ENCODE measurements at regions not wholly inside any gene's neighbourhood (a gene's known extent, or its start where the extent isn't known, plus 50 kb on each side); places are given as distances from the start of the nearest gene placed in this dataset.

GRCh38 chr13:104321756-104322155 is 1255.5 kb upstream of the SLC10A2 start:
- DNase-seq: no peak

GRCh38 chr13:104320446-104320845 is 1254.2 kb upstream of the SLC10A2 start:
- no peak for DNase-seq

DNA sequence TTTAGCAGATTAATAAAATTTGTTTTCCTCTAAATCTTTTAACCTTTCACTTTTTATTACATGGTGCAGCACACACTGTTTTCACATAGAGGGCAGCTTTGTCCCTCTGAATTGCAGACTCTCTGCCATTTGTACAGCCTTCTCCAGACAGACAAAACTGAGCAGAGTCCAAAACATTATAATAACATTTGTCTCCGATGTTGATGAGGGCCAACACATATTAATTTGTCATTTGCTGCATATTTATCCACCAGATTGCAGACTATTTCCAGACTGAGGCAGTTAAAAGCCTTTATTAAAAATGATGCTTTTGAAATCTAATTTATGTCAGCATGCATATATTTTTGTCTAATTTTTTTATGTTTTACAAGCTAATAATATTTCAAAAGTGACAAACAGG is 1251.9 kb upstream of the SLC10A2 start:
- DNase-seq: peak; percentile 25

GRCh38 chr13:104315606-104316005 is 1249.4 kb upstream of the SLC10A2 start:
- DNase-seq: no peak

GRCh38 chr13:104314926-104315535 is 1248.8 kb upstream of the SLC10A2 start:
- DNase-seq: no peak

- no peak for DNase-seq
Measured at GRCh38 chr13:104314321-104314720, 1248.1 kb upstream of the SLC10A2 start.

DNA sequence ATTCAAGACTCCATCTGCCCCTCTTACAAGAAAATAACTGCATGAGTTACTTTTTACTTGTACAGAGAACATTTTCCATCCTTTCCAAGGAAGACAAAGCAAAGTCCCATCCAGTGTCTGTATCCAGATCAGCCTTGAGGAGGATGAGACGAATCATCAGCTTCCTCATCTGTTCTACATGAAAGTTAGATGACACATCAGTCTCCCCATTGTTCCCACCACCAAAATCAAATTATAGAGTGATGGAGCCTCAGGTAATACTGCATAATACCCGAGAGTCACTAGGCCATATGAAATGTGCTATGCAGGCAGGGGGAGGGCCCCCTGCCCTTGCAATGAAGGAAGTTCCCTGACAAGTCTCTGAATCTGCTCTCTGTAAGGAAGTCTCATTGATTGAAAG is 1244.6 kb upstream of the SLC10A2 start:
- DNase-seq: no peak

DNA sequence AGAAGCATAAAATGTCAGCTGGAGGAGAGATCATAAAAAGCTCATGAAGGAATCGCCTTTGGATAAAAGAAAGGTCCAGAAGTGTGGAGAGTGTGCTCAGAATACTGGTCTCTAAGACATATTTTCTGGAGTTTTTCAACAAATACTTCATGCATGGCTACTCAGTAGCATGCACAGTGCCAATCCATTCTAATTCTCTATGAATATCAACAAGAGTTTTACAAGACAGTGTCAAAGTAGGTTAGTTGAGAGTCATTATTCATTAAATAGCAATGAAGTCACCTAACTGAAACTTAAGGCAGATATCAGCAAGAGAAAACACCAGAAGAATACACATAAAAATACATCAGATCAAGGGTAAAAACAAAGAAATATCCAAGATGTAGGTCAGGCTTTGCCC is 1243.2 kb upstream of the SLC10A2 start:
- DNase-seq: no peak

DNA sequence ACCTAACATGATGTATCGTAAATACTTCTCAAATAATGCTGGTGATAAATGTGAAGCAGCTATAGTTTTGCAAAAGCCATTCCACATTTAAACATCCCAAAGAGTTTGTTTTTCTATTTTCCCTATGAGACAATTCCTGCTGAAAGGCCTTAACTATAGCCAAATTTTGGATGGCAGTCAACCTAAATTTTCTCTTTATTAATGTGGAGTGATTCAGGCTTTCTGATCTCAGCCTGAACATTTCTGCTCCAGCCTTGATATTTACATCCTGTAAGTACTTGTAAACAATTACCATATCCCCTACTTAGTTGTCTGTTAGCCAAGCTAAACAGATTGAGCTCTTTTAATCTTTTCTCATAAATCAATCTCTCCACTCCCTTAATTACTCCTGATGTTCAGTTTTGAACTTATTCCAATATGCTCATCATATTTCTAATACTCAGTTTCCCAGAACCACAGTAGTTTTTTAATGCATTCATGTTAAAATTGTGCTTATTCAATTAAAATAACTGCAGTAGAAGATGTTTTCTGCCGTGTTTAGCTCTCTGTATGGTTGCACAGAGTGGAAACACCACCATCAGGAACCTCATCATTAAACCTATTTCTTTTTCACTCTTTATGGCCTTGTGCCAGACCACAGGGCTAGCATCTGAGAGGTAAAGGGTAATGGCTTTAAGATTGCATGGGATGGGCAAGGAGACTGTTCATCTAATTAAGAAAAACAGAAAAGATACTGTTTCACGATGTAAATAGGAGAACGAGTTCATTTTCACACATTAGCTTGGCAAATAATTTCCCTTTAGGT is 1235.2 kb upstream of the SLC10A2 start:
- DNase-seq: no peak

- DNase-seq: no peak
Measured at GRCh38 chr13:104297075-104297474, 1230.9 kb upstream of the SLC10A2 start.

GRCh38 chr13:104296286-104296685 is 1230.1 kb upstream of the SLC10A2 start:
- no peak for DNase-seq

GRCh38 chr13:104295537-104295936 is 1229.3 kb upstream of the SLC10A2 start:
- no peak for DNase-seq

- DNase-seq: no peak
Measured at GRCh38 chr13:104289400-104289799, 1223.2 kb upstream of the SLC10A2 start.

- no peak for DNase-seq
Measured at GRCh38 chr13:104288496-104288895, 1222.3 kb upstream of the SLC10A2 start.

- DNase-seq: no peak
Measured at GRCh38 chr13:104286566-104287290, 1220.5 kb upstream of the SLC10A2 start.

GRCh38 chr13:104281910-104282309 is 1215.7 kb upstream of the SLC10A2 start:
- DNase-seq: no peak

GRCh38 chr13:104270731-104271130 is 1204.5 kb upstream of the SLC10A2 start:
- DNase-seq: no peak

DNA sequence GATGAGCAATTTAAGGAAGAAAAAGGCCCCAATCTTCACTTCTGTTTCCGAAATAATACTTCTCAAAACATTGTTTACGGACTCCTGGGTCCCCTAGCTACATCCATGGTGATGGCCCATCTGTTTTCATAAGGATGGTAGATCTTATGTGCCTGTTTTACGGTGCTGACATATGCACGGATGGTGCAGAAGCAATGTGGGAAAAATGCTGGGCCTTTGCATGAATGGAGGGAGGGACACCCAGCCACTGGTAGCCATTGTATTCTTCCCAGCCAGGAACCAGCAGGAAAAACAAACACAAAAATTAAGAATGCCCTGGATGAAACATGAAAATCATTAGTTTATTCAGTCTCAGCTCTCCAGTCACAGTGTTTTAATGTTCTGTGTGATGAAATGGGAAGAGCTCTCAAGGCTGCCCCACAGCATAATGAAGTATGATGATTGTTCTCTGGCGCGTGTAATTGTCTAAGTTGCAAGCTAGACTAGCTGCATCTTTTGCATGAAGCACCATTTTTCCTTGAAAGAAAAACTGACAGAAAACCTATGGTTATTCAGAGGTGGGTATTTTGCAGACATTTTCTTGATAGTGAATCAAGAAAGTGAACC is 1201.1 kb upstream of the SLC10A2 start:
- DNase-seq: no peak

DNA sequence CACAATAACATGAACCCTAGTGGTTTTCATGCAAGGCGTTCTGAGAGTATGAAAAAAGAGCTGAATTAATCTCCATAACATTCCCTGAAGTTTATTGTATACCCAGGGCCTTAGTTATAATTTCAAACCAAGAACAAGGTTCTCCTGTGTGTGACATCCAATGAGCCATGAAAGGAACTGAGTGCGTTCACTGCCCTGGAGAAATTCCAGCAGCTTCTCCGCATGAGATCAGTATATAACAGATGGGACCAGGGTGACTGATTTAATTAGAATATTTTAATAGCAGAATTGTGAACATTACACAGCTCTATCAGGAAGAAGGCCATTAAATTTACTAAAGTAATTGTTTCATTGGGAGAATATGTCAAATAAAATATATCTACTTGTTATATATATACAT is 1190.5 kb upstream of the SLC10A2 start:
- no peak for DNase-seq

DNA sequence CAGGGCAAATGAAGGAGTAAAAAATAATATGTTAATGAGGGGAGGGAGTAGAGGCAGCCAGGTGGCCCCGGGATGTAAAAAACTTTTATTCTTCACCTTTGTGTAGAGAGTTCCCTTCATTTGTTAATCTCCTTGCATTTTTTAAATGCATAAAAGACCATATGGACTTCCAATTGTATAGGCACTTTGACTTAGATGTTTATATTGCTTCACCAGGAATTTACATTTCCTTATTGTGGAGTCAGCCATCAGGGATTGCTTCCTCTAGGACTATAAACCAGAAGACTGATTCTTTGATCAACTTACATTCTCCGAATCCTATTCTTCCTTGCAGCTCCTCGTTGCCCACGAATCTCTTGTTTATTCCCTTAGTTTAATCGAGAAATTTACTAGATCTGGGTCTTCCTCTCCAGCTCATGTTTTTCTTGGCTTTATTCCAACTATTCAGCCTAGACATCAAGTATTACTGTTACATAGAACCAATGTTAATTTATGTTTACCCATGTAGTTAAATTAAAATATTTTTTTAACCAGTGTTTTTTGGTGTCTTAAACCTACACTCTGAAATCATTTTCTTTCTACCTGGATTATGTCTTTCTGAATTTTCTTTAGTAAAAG is 1187.0 kb upstream of the SLC10A2 start:
- DNase-seq: no peak

DNA sequence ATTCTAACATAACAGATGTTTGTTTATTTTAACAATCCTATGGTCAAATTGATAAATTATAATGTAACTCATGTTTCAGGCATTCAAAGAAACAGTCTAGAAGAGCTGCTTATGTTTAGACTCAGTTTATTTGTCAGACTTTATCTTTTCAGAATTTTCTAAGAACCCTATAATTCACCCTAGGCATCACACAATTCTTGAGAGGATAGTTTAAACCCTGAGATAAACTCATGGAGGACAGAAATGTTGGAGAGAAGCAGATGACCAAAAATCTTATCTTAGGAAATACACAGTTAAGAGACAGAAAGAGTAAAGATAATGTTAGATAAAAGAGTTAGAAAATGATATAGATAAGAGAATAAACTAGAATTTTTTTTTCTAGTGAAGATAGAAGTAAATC is 1185.7 kb upstream of the SLC10A2 start:
- no peak for DNase-seq

- no peak for DNase-seq
Measured at GRCh38 chr13:104246955-104247354, 1180.7 kb upstream of the SLC10A2 start.

GRCh38 chr13:104206450-104207044 is 1140.3 kb upstream of the SLC10A2 start:
- DNase-seq: no peak
